ENCODE measurements at regions not wholly inside any gene's neighbourhood (a gene's known extent, or its start where the extent isn't known, plus 50 kb on each side); places are given as distances from the start of the nearest gene placed in this dataset.

- no peak for TF ChIP-seq POLR2AphosphoS5 (IDR thresholded peaks at IDR 0.05; ENCODE audit: insufficient read depth in 1 of 2, low read depth in 1 of 2)
- TF ChIP-seq CTCF (IDR thresholded peaks at IDR 0.05), result no peak
Observed at GRCh38 chr6:130676773-130677144, 150.4 kb upstream of the SMLR1 start.
